GM18505 (cell line): ENCODE measurements at regions not wholly inside any gene's neighbourhood (a gene's known extent, or its start where the extent isn't known, plus 50 kb on each side); places are given as distances from the start of the nearest gene placed in this dataset.
"Not testable (repeated sequence)": the region's sequence is repeated elsewhere in the genome, so short reads cannot be mapped to it uniquely, and the experiment has no call there.

Source experiments
- ATAC-seq: cut with Tn5 transposase; IDR thresholded peaks from one replicate; pipeline ENCODE4 v1.9.1; 2021; ENCODE audit not compliant: unreplicated experiment
- POLR2A ChIP-seq: IDR thresholded peaks from 4 replicates; pipeline ENCODE4 v1.6.1; 2011; ENCODE audit warnings: borderline replicate concordance; ENCODE audit not compliant: insufficient read depth, insufficient read length; ENCODE audit errors: extremely low read depth

GRCh38 chr18:35811896-35812295 is 160.6 kb upstream of the RMP24 start:
- no peak for ATAC-seq
- no peak for TF ChIP-seq POLR2A

- ATAC-seq = not testable (repeated sequence)
Observed at GRCh38 chr18:35815011-35815410, 157.5 kb upstream of the RMP24 start.

GRCh38 chr18:35816003-35816402 is 156.5 kb upstream of the RMP24 start:
- no peak for ATAC-seq
- TF ChIP-seq POLR2A = no peak

GRCh38 chr18:35817604-35818352 is 154.7 kb upstream of the RMP24 start:
- no peak for ATAC-seq

GRCh38 chr18:35818353-35818667 is 154.2 kb upstream of the RMP24 start:
- no peak for ATAC-seq
- no peak for TF ChIP-seq POLR2A

More at GRCh38 chr18:35817604-35818352, 154.7 kb upstream of the RMP24 start:
- no peak for TF ChIP-seq POLR2A

- ATAC-seq = no peak
- TF ChIP-seq POLR2A = no peak
Observed at GRCh38 chr18:35822413-35822812, 150.1 kb upstream of the RMP24 start.

- ATAC-seq = no peak
- TF ChIP-seq POLR2A = no peak
Observed at GRCh38 chr18:35826477-35826876, 146.0 kb upstream of the RMP24 start.

- no peak for ATAC-seq
- no peak for TF ChIP-seq POLR2A
Observed at GRCh38 chr18:35827275-35827902, 145.1 kb upstream of the RMP24 start.

GRCh38 chr18:35827903-35828275 is 144.6 kb upstream of the RMP24 start:
- TF ChIP-seq POLR2A = no peak
- no peak for ATAC-seq

GRCh38 chr18:35828591-35828990 is 143.9 kb upstream of the RMP24 start:
- no peak for TF ChIP-seq POLR2A
- ATAC-seq = no peak

- ATAC-seq = no peak
- no peak for TF ChIP-seq POLR2A
Observed at GRCh38 chr18:35835366-35835765, 137.1 kb upstream of the RMP24 start.

GRCh38 chr18:35835833-35836232 is 136.6 kb upstream of the RMP24 start:
- no peak for TF ChIP-seq POLR2A
- ATAC-seq = peak; percentile 89

GRCh38 chr18:35836932-35837331 is 135.5 kb upstream of the RMP24 start:
- TF ChIP-seq POLR2A = no peak
- no peak for ATAC-seq

- ATAC-seq = no peak
- TF ChIP-seq POLR2A = no peak
Observed at GRCh38 chr18:35837922-35838496, 134.5 kb upstream of the RMP24 start.

GRCh38 chr18:35841283-35841682 is 131.2 kb upstream of the RMP24 start:
- no peak for ATAC-seq
- no peak for TF ChIP-seq POLR2A

- ATAC-seq = no peak
- no peak for TF ChIP-seq POLR2A
Observed at GRCh38 chr18:35842536-35842935, 129.9 kb upstream of the RMP24 start.

- not testable (repeated sequence) for ATAC-seq
Observed at GRCh38 chr18:35848321-35848720, 124.2 kb upstream of the RMP24 start.

GRCh38 chr18:35849241-35849640 is 123.2 kb upstream of the RMP24 start:
- ATAC-seq = not testable (repeated sequence)
